ENCODE measurements at regions not wholly inside any gene's neighbourhood (a gene's known extent, or its start where the extent isn't known, plus 50 kb on each side); places are given as distances from the start of the nearest gene placed in this dataset.

DNA sequence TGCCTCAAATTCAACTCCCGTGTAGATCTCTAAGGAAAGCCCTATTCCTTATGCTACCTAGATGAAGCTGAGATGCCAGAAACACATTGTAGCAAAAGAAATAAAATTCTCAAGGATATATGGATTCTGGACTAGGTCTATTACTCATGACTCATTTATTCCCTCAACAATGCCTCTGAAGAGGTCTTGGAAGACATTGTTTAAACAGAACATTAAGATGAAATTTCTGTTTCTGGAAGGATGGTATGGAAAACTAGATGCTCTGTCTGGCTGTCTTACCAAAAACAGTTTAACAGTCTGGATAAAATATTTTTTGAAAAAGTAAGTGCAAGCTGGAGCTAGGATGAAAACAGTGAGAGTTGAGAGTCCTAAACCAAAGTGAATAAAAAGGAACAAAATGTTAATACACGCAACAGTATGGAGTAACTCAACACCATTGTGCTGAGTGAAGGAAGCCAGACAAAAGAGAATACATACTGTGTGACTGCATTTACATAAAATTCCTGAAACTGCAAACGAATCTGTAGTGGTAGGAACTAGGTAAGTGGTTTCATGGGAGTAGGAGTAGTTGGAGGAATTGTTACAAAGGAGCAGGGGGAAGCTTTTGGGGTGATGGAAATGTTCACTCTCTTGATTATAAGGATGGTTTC is 59.3 kb upstream of the GNG12 start:
- H3K4me1 ChIP-seq (ENCODE audit: control insufficient read depth in 5 of 5, insufficient read depth in 5 of 5, low read length in 5 of 5): peaks cover 0 to 5% (median 0%) of the 10 kb centered on the region in 5 donors
- H3K4me3 ChIP-seq: no peak overlapping the region
- H3K27me3 ChIP-seq (ENCODE audit: control insufficient read depth in 3 of 3, insufficient read depth in 3 of 3, low read length in 2 of 3): no peaks in the 10 kb centered on the region
- 67 to 75% methylated on average over 3 of the region's 3 CpGs for WGBS, 2 donors
- no peak overlapping the region for H3K27ac ChIP-seq (ENCODE audit: low read depth in 1 of 2, low read length in 1 of 2)
- peaks cover 0 to 1% (median 0%) of the 10 kb centered on the region in 4 donors for H3K9me3 ChIP-seq (ENCODE audit: control insufficient read depth in 4 of 4, insufficient read depth in 3 of 4, low read length in 3 of 4)
- DNase-seq (no peak), ATAC-seq (ENCODE audit: insufficient read depth, low FRiP score) (no peak)
- H3K9ac ChIP-seq (ENCODE audit: insufficient read depth in 1 of 2, low read length in 2 of 2): no peak overlapping the region
- TF ChIP-seq, protein P1, sequence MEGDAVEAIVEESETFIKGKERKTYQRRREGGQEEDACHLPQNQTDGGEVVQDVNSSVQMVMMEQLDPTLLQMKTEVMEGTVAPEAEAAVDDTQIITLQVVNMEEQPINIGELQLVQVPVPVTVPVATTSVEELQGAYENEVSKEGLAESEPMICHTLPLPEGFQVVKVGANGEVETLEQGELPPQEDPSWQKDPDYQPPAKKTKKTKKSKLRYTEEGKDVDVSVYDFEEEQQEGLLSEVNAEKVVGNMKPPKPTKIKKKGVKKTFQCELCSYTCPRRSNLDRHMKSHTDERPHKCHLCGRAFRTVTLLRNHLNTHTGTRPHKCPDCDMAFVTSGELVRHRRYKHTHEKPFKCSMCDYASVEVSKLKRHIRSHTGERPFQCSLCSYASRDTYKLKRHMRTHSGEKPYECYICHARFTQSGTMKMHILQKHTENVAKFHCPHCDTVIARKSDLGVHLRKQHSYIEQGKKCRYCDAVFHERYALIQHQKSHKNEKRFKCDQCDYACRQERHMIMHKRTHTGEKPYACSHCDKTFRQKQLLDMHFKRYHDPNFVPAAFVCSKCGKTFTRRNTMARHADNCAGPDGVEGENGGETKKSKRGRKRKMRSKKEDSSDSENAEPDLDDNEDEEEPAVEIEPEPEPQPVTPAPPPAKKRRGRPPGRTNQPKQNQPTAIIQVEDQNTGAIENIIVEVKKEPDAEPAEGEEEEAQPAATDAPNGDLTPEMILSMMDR (IDR thresholded peaks at IDR 0.05; ENCODE audit: control extremely low read depth, extremely low read depth): no peak
- H3K36me3 ChIP-seq (ENCODE audit: control insufficient read depth in 4 of 4, insufficient read depth in 4 of 4, low read length in 4 of 4): no peaks in the 10 kb centered on the region

DNA sequence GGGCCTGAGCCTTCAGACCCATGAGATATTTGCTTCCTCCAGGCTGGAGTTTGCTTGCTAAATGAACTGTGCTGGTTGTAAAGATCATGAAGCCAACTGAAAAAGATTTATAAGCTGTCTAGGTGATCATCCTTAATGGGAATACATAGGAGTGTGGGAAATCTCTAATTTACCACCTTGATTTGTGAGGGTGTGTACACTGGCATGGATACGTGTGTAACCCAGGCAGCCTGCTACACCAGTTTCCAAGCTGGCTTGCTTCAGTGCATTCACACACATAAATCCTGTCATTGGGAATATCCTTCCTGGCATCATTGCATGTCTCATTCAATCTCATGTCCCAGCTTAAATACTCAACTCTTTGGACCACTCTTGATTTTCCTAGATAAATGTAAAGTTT is 57.6 kb upstream of the GNG12 start:
- 87 to 98% methylated on average over 1 of the region's 1 CpG for WGBS, 2 donors
- H3K4me3 ChIP-seq: no peak overlapping the region

DNA sequence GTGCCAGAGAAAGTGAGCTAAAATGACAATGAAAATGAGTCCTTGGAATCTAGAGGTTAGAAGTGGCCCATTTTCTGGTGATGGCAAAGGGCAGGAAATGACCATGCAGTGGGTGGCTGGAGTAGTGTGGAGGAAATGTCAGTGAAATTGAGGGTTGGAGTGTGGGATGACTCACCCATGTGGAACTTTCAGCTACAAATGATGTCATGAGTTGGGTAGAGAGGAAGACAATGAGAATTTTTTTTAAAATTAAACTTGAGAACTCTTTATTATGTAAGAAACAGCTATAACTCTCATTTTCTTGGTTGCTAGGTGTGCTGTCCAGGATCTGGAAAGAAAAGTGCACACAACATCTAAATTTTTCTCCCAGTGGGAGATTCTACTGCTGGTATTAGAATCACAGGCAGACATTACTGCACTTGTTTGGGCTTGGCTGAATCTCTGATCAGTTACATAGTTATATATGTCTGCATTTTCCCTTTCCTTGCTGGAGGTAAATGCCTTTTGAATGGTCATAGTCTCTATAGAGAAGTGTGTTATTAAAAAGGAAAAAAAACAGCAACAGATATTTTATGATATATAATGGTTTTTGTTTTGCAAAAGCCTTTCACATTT is 56.8 kb upstream of the GNG12 start:
- DNase-seq (no peak), ATAC-seq (ENCODE audit: insufficient read depth, low FRiP score) (peak; percentile 86)
- Histone ChIP-seq H3K4me3 (no peak overlapping the region), H3K4me1 (ENCODE audit: control insufficient read depth in 5 of 5, insufficient read depth in 5 of 5, low read length in 5 of 5) (peaks cover 0 to 4% (median 0%) of the 10 kb centered on the region in 5 donors), H3K9ac (ENCODE audit: insufficient read depth in 1 of 2, low read length in 2 of 2) (no peak overlapping the region), H3K9me3 (ENCODE audit: control insufficient read depth in 4 of 4, insufficient read depth in 3 of 4, low read length in 3 of 4) (no peaks in the 10 kb centered on the region), H3K27ac (ENCODE audit: low read depth in 1 of 2, low read length in 1 of 2) (no peak overlapping the region), H3K36me3 (ENCODE audit: control insufficient read depth in 4 of 4, insufficient read depth in 4 of 4, low read length in 4 of 4) (no peaks in the 10 kb centered on the region), H3K27me3 (ENCODE audit: control insufficient read depth in 3 of 3, insufficient read depth in 3 of 3, low read length in 2 of 3) (no peaks in the 10 kb centered on the region)
- TF ChIP-seq, protein P1 (IDR thresholded peaks at IDR 0.05; ENCODE audit: control extremely low read depth, extremely low read depth): no peak

More for the DNA sequence above, 57.6 kb upstream of the GNG12 start:
- H3K4me1 ChIP-seq (ENCODE audit: control insufficient read depth in 5 of 5, insufficient read depth in 5 of 5, low read length in 5 of 5): peaks cover 0 to 4% (median 0%) of the 10 kb centered on the region in 5 donors
- H3K36me3 ChIP-seq (ENCODE audit: control insufficient read depth in 4 of 4, insufficient read depth in 4 of 4, low read length in 4 of 4): no peaks in the 10 kb centered on the region
- H3K9ac ChIP-seq (ENCODE audit: insufficient read depth in 1 of 2, low read length in 2 of 2): no peak overlapping the region
- no peaks in the 10 kb centered on the region for H3K9me3 ChIP-seq (ENCODE audit: control insufficient read depth in 4 of 4, insufficient read depth in 3 of 4, low read length in 3 of 4)
- TF ChIP-seq, protein P1 (IDR thresholded peaks at IDR 0.05; ENCODE audit: control extremely low read depth, extremely low read depth): no peak
- ATAC-seq (ENCODE audit: insufficient read depth, low FRiP score) (no peak), DNase-seq (no peak)
- no peaks in the 10 kb centered on the region for H3K27me3 ChIP-seq (ENCODE audit: control insufficient read depth in 3 of 3, insufficient read depth in 3 of 3, low read length in 2 of 3)
- H3K27ac ChIP-seq (ENCODE audit: low read depth in 1 of 2, low read length in 1 of 2): no peak overlapping the region

Data from lung (tissue), 11 donors.